DND-41 (cell line): ENCODE measurements at regions not wholly inside any gene's neighbourhood (a gene's known extent, or its start where the extent isn't known, plus 50 kb on each side); places are given as distances from the start of the nearest gene placed in this dataset.

Experiments used
- CTCF ChIP-seq: IDR thresholded peaks from 2 replicates; pipeline ENCODE4 v1.5.1; 2012; ENCODE audit warnings: borderline replicate concordance, low read length, moderate library complexity, mild to moderate bottlenecking; ENCODE audit not compliant: poor library complexity, severe bottlenecking; ENCODE audit errors: extremely low read depth
- EZH2 ChIP-seq: IDR thresholded peaks from 3 replicates; pipeline ENCODE4 v1.6.1; 2012; ENCODE audit warnings: borderline replicate concordance, low read depth, mild to moderate bottlenecking, moderate library complexity, low read length, inconsistent platforms; ENCODE audit not compliant: severe bottlenecking

- TF ChIP-seq CTCF (no peak), EZH2 (no peak)
Observed at GRCh38 chrX:124720532-124720931, 374.2 kb downstream of the SH2D1A start.
